H1 (cell line): ENCODE measurements at regions not wholly inside any gene's neighbourhood (a gene's known extent, or its start where the extent isn't known, plus 50 kb on each side); places are given as distances from the start of the nearest gene placed in this dataset.

Experiments used
- CTCF ChIA-PET: fragments of 300-600 bp; sonication (Branson Sonifier 250); formaldehyde crosslinking; loops from one replicate; lab custom pipeline; 2021; ENCODE audit not compliant: partially characterized antibody; lab: Charles Lee
- POLR2A ChIA-PET: fragments of 300-600 bp; sonication (Branson Sonifier 250); formaldehyde crosslinking; loops from one replicate; lab custom pipeline; 2021; ENCODE audit warnings: inconsistent platforms; ENCODE audit not compliant: partially characterized antibody; lab: Charles Lee
- DNase-seq, 2 experiments: peaks; one replicate each; pipeline versions ENCODE4 v3.0.0 to v3.0.0-alpha.2; 2010 to 2022; ENCODE audit warnings: low spot score in 2 of 2, low read depth in 1 of 2, mixed read lengths in 1 of 2
- FAIRE-seq: peaks from 2 replicates; lab custom pipeline; 2011; peaks lifted over from hg19 to GRCh38; lab: Jason Lieb, UNC
- H2AFZ ChIP-seq: 2 replicates; pipeline ENCODE4 v1.8.1; 2012; ENCODE audit warnings: low read length, inconsistent platforms
- H2AK5ac ChIP-seq: 2 replicates; pipeline ENCODE4 v1.6.1; 2013; ENCODE audit warnings: low read depth, low read length
- H2BK120ac ChIP-seq: replicated peaks from 2 replicates; pipeline ENCODE3; 2013; ENCODE audit warnings: low read depth, low read length, inconsistent platforms
- H2BK12ac ChIP-seq: 2 replicates; pipeline ENCODE4 v1.6.1; 2013; ENCODE audit warnings: low read depth, low read length
- H2BK15ac ChIP-seq: 2 replicates; pipeline ENCODE4 v1.6.1; 2013; ENCODE audit warnings: low read length
- H2BK20ac ChIP-seq: 2 replicates; pipeline ENCODE4 v1.6.1; 2013; ENCODE audit warnings: low read length
- H2BK5ac ChIP-seq: 2 replicates; pipeline ENCODE4 v1.6.1; 2013; ENCODE audit warnings: low read depth, low read length
- H3K14ac ChIP-seq: 2 replicates; pipeline ENCODE4 v1.6.1; 2013; ENCODE audit warnings: inconsistent platforms; ENCODE audit not compliant: insufficient read length
- H3K18ac ChIP-seq: 2 replicates; pipeline ENCODE4 v1.6.1; 2013; ENCODE audit warnings: low read length; ENCODE audit errors: extremely low read depth
- H3K23ac ChIP-seq: 2 replicates; pipeline ENCODE4 v1.6.1; 2013; ENCODE audit warnings: inconsistent platforms; ENCODE audit not compliant: insufficient read length
- H3K23me2 ChIP-seq: 2 replicates; pipeline ENCODE4 v1.6.1; 2013; ENCODE audit warnings: low read depth, low read length
- H3K27ac ChIP-seq: 2 replicates; pipeline ENCODE4 v1.6.1; 2011; ENCODE audit warnings: low read depth, low read length, inconsistent platforms
- H3K27me3 ChIP-seq, 4 experiments: replicated peaks in 1 of 4; 1 replicate in 1 of 4; 2 replicates in 3 of 4; pipeline versions ENCODE4 v1.6.1 to v1.8.1; 2011 to 2013; ENCODE audit warnings: low read length in 3 of 4, mild to moderate bottlenecking in 3 of 4, inconsistent platforms in 2 of 4, mixed read lengths in 2 of 4, moderate library complexity in 1 of 4; ENCODE audit not compliant: control insufficient read depth in 3 of 4, insufficient read depth in 3 of 4; ENCODE audit errors: extremely low read depth in 1 of 4
- H3K36me3 ChIP-seq, 4 experiments: 2 replicates each; pipeline versions ENCODE4 v1.6.1 to v1.8.1; 2011 to 2013; ENCODE audit warnings: mild to moderate bottlenecking in 4 of 4, low read length in 3 of 4, moderate library complexity in 2 of 4, control low read depth in 1 of 4, inconsistent platforms in 1 of 4; ENCODE audit not compliant: insufficient read depth in 4 of 4, control insufficient read depth in 2 of 4
- H3K4ac ChIP-seq: replicated peaks from 2 replicates; pipeline ENCODE3; 2013; ENCODE audit warnings: low read length, low read depth, mixed read lengths, inconsistent platforms; ENCODE audit not compliant: insufficient read length
- H3K4me1 ChIP-seq, 4 experiments: replicated peaks in 1 of 4; 1 replicate in 1 of 4; 2 replicates in 3 of 4; pipeline versions ENCODE4 v1.6.1 to v1.8.1; 2011 to 2013; ENCODE audit warnings: low read length in 3 of 4, inconsistent platforms in 2 of 4, mixed read lengths in 1 of 4; ENCODE audit not compliant: insufficient read depth in 4 of 4, control insufficient read depth in 3 of 4
- H3K4me2 ChIP-seq, 2 experiments: 2 replicates each; pipeline versions ENCODE4 v1.6.1 to v1.8.1; 2011 to 2013; ENCODE audit warnings: low read depth in 2 of 2, low read length in 2 of 2, control low read depth in 1 of 2, inconsistent platforms in 1 of 2, mild to moderate bottlenecking in 1 of 2; ENCODE audit not compliant: insufficient read depth in 1 of 2
- H3K4me3 ChIP-seq, 4 experiments: fragments of 200-600, 300-600 bp in 1 of 4; sonication (generic), shearing (Covaris generic), sonication (Bioruptor Twin) in 1 of 4; 2 replicates each; pipeline versions ENCODE4 v1.5.1 to v1.8.1; 2011 to 2016; ENCODE audit warnings: low read length in 4 of 4, low read depth in 3 of 4, control low read depth in 2 of 4, inconsistent platforms in 2 of 4, mild to moderate bottlenecking in 2 of 4, mixed read lengths in 1 of 4, moderate library complexity in 1 of 4; ENCODE audit not compliant: insufficient read depth in 2 of 4; ENCODE audit errors: extremely low read depth in 1 of 4
- H3K56ac ChIP-seq: replicated peaks from 2 replicates; pipeline ENCODE3; 2013; ENCODE audit warnings: low read depth, mild to moderate bottlenecking, mixed read lengths, low read length, inconsistent platforms; ENCODE audit not compliant: insufficient read length
- H3K79me1 ChIP-seq: 2 replicates; pipeline ENCODE4 v1.6.1; 2013; ENCODE audit warnings: low read depth, low read length, control low read depth
- H3K79me2 ChIP-seq, 2 experiments: 2 replicates each; pipeline versions ENCODE4 v1.6.1 to v1.8.1; 2012 to 2013; ENCODE audit warnings: low read length in 2 of 2, mild to moderate bottlenecking in 2 of 2, inconsistent platforms in 1 of 2; ENCODE audit not compliant: insufficient read depth in 2 of 2, control insufficient read depth in 1 of 2
- H3K9ac ChIP-seq, 4 experiments: replicated peaks in 1 of 4; 1 replicate in 1 of 4; 2 replicates in 3 of 4; pipeline versions ENCODE4 v1.6.1 to v1.8.1; 2011 to 2013; ENCODE audit warnings: low read depth in 3 of 4, low read length in 3 of 4, control low read depth in 2 of 4, mild to moderate bottlenecking in 2 of 4, moderate library complexity in 2 of 4, inconsistent platforms in 1 of 4; ENCODE audit errors: extremely low read depth in 1 of 4
- H3K9me3 ChIP-seq, 2 experiments: 2 replicates each; pipeline versions ENCODE4 v1.6.1 to v1.8.1; 2012 to 2013; ENCODE audit warnings: mild to moderate bottlenecking in 2 of 2, moderate library complexity in 2 of 2, control low read depth in 1 of 2, inconsistent platforms in 1 of 2, low read depth in 1 of 2, low read length in 1 of 2, mixed read lengths in 1 of 2; ENCODE audit not compliant: insufficient read depth in 2 of 2
- H4K20me1 ChIP-seq, 2 experiments: replicated peaks in 1 of 2; 2 replicates each; pipeline versions ENCODE3 to v1.8.1; 2011 to 2013; ENCODE audit warnings: inconsistent platforms in 2 of 2, low read length in 2 of 2, mild to moderate bottlenecking in 1 of 2; ENCODE audit not compliant: insufficient read depth in 2 of 2, control insufficient read depth in 1 of 2
- H4K5ac ChIP-seq: 2 replicates; pipeline ENCODE4 v1.6.1; 2013; ENCODE audit warnings: low read length, low read depth, mixed read lengths, inconsistent platforms; ENCODE audit not compliant: insufficient read length
- H4K8ac ChIP-seq: 2 replicates; pipeline ENCODE4 v1.8.0; 2013; ENCODE audit warnings: mild to moderate bottlenecking, moderate library complexity, low read length, inconsistent platforms; ENCODE audit not compliant: insufficient read depth; ENCODE audit errors: extremely low read depth
- H4K91ac ChIP-seq: replicated peaks from 2 replicates; pipeline ENCODE3; 2013; ENCODE audit warnings: low read length, mixed read lengths, inconsistent platforms; ENCODE audit not compliant: insufficient read length
- BACH1 ChIP-seq: IDR thresholded peaks from 2 replicates; pipeline ENCODE4 v1.6.1; 2012; ENCODE audit warnings: low read length, improper control_type of control experiment
- CEBPB ChIP-seq: IDR thresholded peaks from 2 replicates; pipeline ENCODE4 v1.6.1; 2012; ENCODE audit warnings: low read depth, low read length
- NANOG ChIP-seq: IDR thresholded peaks from 2 replicates; pipeline ENCODE4 v1.6.1; 2011; ENCODE audit warnings: low read length, low read depth, mild to moderate bottlenecking, inconsistent platforms; ENCODE audit not compliant: insufficient read depth, poor library complexity, severe bottlenecking
- POU5F1 ChIP-seq: IDR thresholded peaks from 2 replicates; pipeline ENCODE4 v1.6.1; 2011; ENCODE audit warnings: low read depth, mild to moderate bottlenecking, low read length, moderate library complexity

DNA sequence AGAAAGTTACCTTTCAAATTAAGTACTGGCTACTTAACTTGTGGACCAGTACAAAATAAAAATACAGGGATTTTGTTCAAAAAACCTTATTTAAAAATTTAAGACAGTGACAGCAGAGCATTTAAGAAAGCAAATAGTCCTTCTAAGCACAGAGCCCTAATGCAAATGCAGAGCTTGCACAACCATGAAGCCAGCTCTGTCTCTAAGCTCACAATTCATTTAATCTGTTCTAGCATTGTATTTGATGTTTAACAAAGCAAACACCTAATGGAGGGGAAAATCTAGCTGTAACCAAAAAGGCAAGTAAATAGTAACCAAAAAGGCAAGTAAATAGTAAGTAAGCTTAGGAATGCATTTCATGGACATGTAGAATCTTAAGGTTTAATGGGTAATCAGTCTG lies 138.7 kb upstream of the GHR start:
- H3K56ac ChIP-seq: no peak overlapping the region
- H2BK12ac ChIP-seq: no peak overlapping the region
- H2BK5ac ChIP-seq: no peak overlapping the region
- no peak overlapping the region for H2BK120ac ChIP-seq
- H3K9ac ChIP-seq: no peak overlapping the region
- no peak overlapping the region for H3K18ac ChIP-seq
- H3K23ac ChIP-seq: no peak overlapping the region
- H4K5ac ChIP-seq: no peak overlapping the region
- H3K4me1 ChIP-seq: no peaks in the 10 kb centered on the region
- no peak overlapping the region for H4K91ac ChIP-seq
- ChIA-PET POLR2A (no interaction called here), CTCF (interaction anchor here (0.6 kb wide), 1 partner anchor 586 kb away, joined by 3 read pairs; no protein-coding TSS in a partner anchor)
- H3K27ac ChIP-seq: no peak overlapping the region
- no peak overlapping the region for H2AFZ ChIP-seq
- no peaks in the 10 kb centered on the region for H3K79me2 ChIP-seq
- H2AK5ac ChIP-seq: no peak overlapping the region
- H2BK15ac ChIP-seq: no peak overlapping the region
- H3K9me3 ChIP-seq: no peaks in the 10 kb centered on the region
- no peak for FAIRE-seq
- H3K23me2 ChIP-seq: no peaks in the 10 kb centered on the region
- H3K36me3 ChIP-seq: no peaks in the 10 kb centered on the region
- DNase-seq: no peak
- H3K4ac ChIP-seq: no peak overlapping the region
- H3K27me3 ChIP-seq: no peaks in the 10 kb centered on the region
- TF ChIP-seq NANOG: no peak
- no peak for TF ChIP-seq POU5F1
- TF ChIP-seq CEBPB: peak; percentile 14; the same call in 1 of the 2 replicates
- TF ChIP-seq BACH1: no peak
- no peaks in the 10 kb centered on the region for H3K79me1 ChIP-seq
- H4K8ac ChIP-seq: no peak overlapping the region
- no peaks in the 10 kb centered on the region for H4K20me1 ChIP-seq
- no peak overlapping the region for H3K4me2 ChIP-seq
- H3K4me3 ChIP-seq: no peak overlapping the region
- no peak overlapping the region for H3K14ac ChIP-seq
- no peak overlapping the region for H2BK20ac ChIP-seq
